H1 (cell line): ENCODE measurements at regions not wholly inside any gene's neighbourhood (a gene's known extent, or its start where the extent isn't known, plus 50 kb on each side); places are given as distances from the start of the nearest gene placed in this dataset.

Experiments used
- CTCF ChIA-PET: fragments of 300-600 bp; sonication (Branson Sonifier 250); formaldehyde crosslinking; loops from one replicate; lab custom pipeline; 2021; ENCODE audit not compliant: partially characterized antibody; lab: Charles Lee
- POLR2A ChIA-PET: fragments of 300-600 bp; sonication (Branson Sonifier 250); formaldehyde crosslinking; loops from one replicate; lab custom pipeline; 2021; ENCODE audit warnings: inconsistent platforms; ENCODE audit not compliant: partially characterized antibody; lab: Charles Lee
- DNase-seq, 2 experiments: peaks; one replicate each; pipeline versions ENCODE4 v3.0.0 to v3.0.0-alpha.2; 2010 to 2022; ENCODE audit warnings: low spot score in 2 of 2, low read depth in 1 of 2, mixed read lengths in 1 of 2
- FAIRE-seq: peaks from 2 replicates; lab custom pipeline; 2011; peaks lifted over from hg19 to GRCh38; lab: Jason Lieb, UNC
- H2AFZ ChIP-seq: 2 replicates; pipeline ENCODE4 v1.8.1; 2012; ENCODE audit warnings: low read length, inconsistent platforms
- H2AK5ac ChIP-seq: 2 replicates; pipeline ENCODE4 v1.6.1; 2013; ENCODE audit warnings: low read depth, low read length
- H2BK120ac ChIP-seq: replicated peaks from 2 replicates; pipeline ENCODE3; 2013; ENCODE audit warnings: low read depth, low read length, inconsistent platforms
- H2BK12ac ChIP-seq: 2 replicates; pipeline ENCODE4 v1.6.1; 2013; ENCODE audit warnings: low read depth, low read length
- H2BK15ac ChIP-seq: 2 replicates; pipeline ENCODE4 v1.6.1; 2013; ENCODE audit warnings: low read length
- H2BK20ac ChIP-seq: 2 replicates; pipeline ENCODE4 v1.6.1; 2013; ENCODE audit warnings: low read length
- H2BK5ac ChIP-seq: 2 replicates; pipeline ENCODE4 v1.6.1; 2013; ENCODE audit warnings: low read depth, low read length
- H3K14ac ChIP-seq: 2 replicates; pipeline ENCODE4 v1.6.1; 2013; ENCODE audit warnings: inconsistent platforms; ENCODE audit not compliant: insufficient read length
- H3K18ac ChIP-seq: 2 replicates; pipeline ENCODE4 v1.6.1; 2013; ENCODE audit warnings: low read length; ENCODE audit errors: extremely low read depth
- H3K23ac ChIP-seq: 2 replicates; pipeline ENCODE4 v1.6.1; 2013; ENCODE audit warnings: inconsistent platforms; ENCODE audit not compliant: insufficient read length
- H3K23me2 ChIP-seq: 2 replicates; pipeline ENCODE4 v1.6.1; 2013; ENCODE audit warnings: low read depth, low read length
- H3K27ac ChIP-seq: 2 replicates; pipeline ENCODE4 v1.6.1; 2011; ENCODE audit warnings: low read depth, low read length, inconsistent platforms
- H3K27me3 ChIP-seq, 4 experiments: replicated peaks in 1 of 4; 1 replicate in 1 of 4; 2 replicates in 3 of 4; pipeline versions ENCODE4 v1.6.1 to v1.8.1; 2011 to 2013; ENCODE audit warnings: low read length in 3 of 4, mild to moderate bottlenecking in 3 of 4, inconsistent platforms in 2 of 4, mixed read lengths in 2 of 4, moderate library complexity in 1 of 4; ENCODE audit not compliant: control insufficient read depth in 3 of 4, insufficient read depth in 3 of 4; ENCODE audit errors: extremely low read depth in 1 of 4
- H3K36me3 ChIP-seq, 4 experiments: 2 replicates each; pipeline versions ENCODE4 v1.6.1 to v1.8.1; 2011 to 2013; ENCODE audit warnings: mild to moderate bottlenecking in 4 of 4, low read length in 3 of 4, moderate library complexity in 2 of 4, control low read depth in 1 of 4, inconsistent platforms in 1 of 4; ENCODE audit not compliant: insufficient read depth in 4 of 4, control insufficient read depth in 2 of 4
- H3K4ac ChIP-seq: replicated peaks from 2 replicates; pipeline ENCODE3; 2013; ENCODE audit warnings: low read length, low read depth, mixed read lengths, inconsistent platforms; ENCODE audit not compliant: insufficient read length
- H3K4me1 ChIP-seq, 4 experiments: replicated peaks in 1 of 4; 1 replicate in 1 of 4; 2 replicates in 3 of 4; pipeline versions ENCODE4 v1.6.1 to v1.8.1; 2011 to 2013; ENCODE audit warnings: low read length in 3 of 4, inconsistent platforms in 2 of 4, mixed read lengths in 1 of 4; ENCODE audit not compliant: insufficient read depth in 4 of 4, control insufficient read depth in 3 of 4
- H3K4me2 ChIP-seq, 2 experiments: 2 replicates each; pipeline versions ENCODE4 v1.6.1 to v1.8.1; 2011 to 2013; ENCODE audit warnings: low read depth in 2 of 2, low read length in 2 of 2, control low read depth in 1 of 2, inconsistent platforms in 1 of 2, mild to moderate bottlenecking in 1 of 2; ENCODE audit not compliant: insufficient read depth in 1 of 2
- H3K4me3 ChIP-seq, 4 experiments: fragments of 200-600, 300-600 bp in 1 of 4; sonication (generic), shearing (Covaris generic), sonication (Bioruptor Twin) in 1 of 4; 2 replicates each; pipeline versions ENCODE4 v1.5.1 to v1.8.1; 2011 to 2016; ENCODE audit warnings: low read length in 4 of 4, low read depth in 3 of 4, control low read depth in 2 of 4, inconsistent platforms in 2 of 4, mild to moderate bottlenecking in 2 of 4, mixed read lengths in 1 of 4, moderate library complexity in 1 of 4; ENCODE audit not compliant: insufficient read depth in 2 of 4; ENCODE audit errors: extremely low read depth in 1 of 4
- H3K56ac ChIP-seq: replicated peaks from 2 replicates; pipeline ENCODE3; 2013; ENCODE audit warnings: low read depth, mild to moderate bottlenecking, mixed read lengths, low read length, inconsistent platforms; ENCODE audit not compliant: insufficient read length
- H3K79me1 ChIP-seq: 2 replicates; pipeline ENCODE4 v1.6.1; 2013; ENCODE audit warnings: low read depth, low read length, control low read depth
- H3K79me2 ChIP-seq, 2 experiments: 2 replicates each; pipeline versions ENCODE4 v1.6.1 to v1.8.1; 2012 to 2013; ENCODE audit warnings: low read length in 2 of 2, mild to moderate bottlenecking in 2 of 2, inconsistent platforms in 1 of 2; ENCODE audit not compliant: insufficient read depth in 2 of 2, control insufficient read depth in 1 of 2
- H3K9ac ChIP-seq, 4 experiments: replicated peaks in 1 of 4; 1 replicate in 1 of 4; 2 replicates in 3 of 4; pipeline versions ENCODE4 v1.6.1 to v1.8.1; 2011 to 2013; ENCODE audit warnings: low read depth in 3 of 4, low read length in 3 of 4, control low read depth in 2 of 4, mild to moderate bottlenecking in 2 of 4, moderate library complexity in 2 of 4, inconsistent platforms in 1 of 4; ENCODE audit errors: extremely low read depth in 1 of 4
- H3K9me3 ChIP-seq, 2 experiments: 2 replicates each; pipeline versions ENCODE4 v1.6.1 to v1.8.1; 2012 to 2013; ENCODE audit warnings: mild to moderate bottlenecking in 2 of 2, moderate library complexity in 2 of 2, control low read depth in 1 of 2, inconsistent platforms in 1 of 2, low read depth in 1 of 2, low read length in 1 of 2, mixed read lengths in 1 of 2; ENCODE audit not compliant: insufficient read depth in 2 of 2
- H4K20me1 ChIP-seq, 2 experiments: replicated peaks in 1 of 2; 2 replicates each; pipeline versions ENCODE3 to v1.8.1; 2011 to 2013; ENCODE audit warnings: inconsistent platforms in 2 of 2, low read length in 2 of 2, mild to moderate bottlenecking in 1 of 2; ENCODE audit not compliant: insufficient read depth in 2 of 2, control insufficient read depth in 1 of 2
- H4K5ac ChIP-seq: 2 replicates; pipeline ENCODE4 v1.6.1; 2013; ENCODE audit warnings: low read length, low read depth, mixed read lengths, inconsistent platforms; ENCODE audit not compliant: insufficient read length
- H4K8ac ChIP-seq: 2 replicates; pipeline ENCODE4 v1.8.0; 2013; ENCODE audit warnings: mild to moderate bottlenecking, moderate library complexity, low read length, inconsistent platforms; ENCODE audit not compliant: insufficient read depth; ENCODE audit errors: extremely low read depth
- H4K91ac ChIP-seq: replicated peaks from 2 replicates; pipeline ENCODE3; 2013; ENCODE audit warnings: low read length, mixed read lengths, inconsistent platforms; ENCODE audit not compliant: insufficient read length
- CHD2 ChIP-seq: IDR thresholded peaks from 2 replicates; pipeline ENCODE4 v1.6.1; 2012; ENCODE audit warnings: low read length, improper control_type of control experiment
- SRF ChIP-seq: IDR thresholded peaks from 2 replicates; pipeline ENCODE4 v1.6.1; 2011; ENCODE audit warnings: mild to moderate bottlenecking, low read depth, low read length, moderate library complexity
- WGBS, 2 experiments: shearing (Covaris generic) in 1 of 2; methylation state at CpG; one replicate each; pipeline versions ENCODE4 v1.1.6 to v1.1.7; 2013 to 2015; ENCODE audit warnings: low lambda C conversion rate in 2 of 2, mixed read lengths in 2 of 2, inconsistent platforms in 1 of 2, low coverage in 1 of 2, missing lambda C conversion rate in 1 of 2; ENCODE audit not compliant: insufficient replicate concordance in 2 of 2, insufficient coverage in 1 of 2, insufficient read length in 1 of 2; ENCODE audit errors: extremely low coverage in 1 of 2, missing lambda C conversion rate in 1 of 2; 5-methylcytosine and 5-hydroxymethylcytosine counted together

DNA sequence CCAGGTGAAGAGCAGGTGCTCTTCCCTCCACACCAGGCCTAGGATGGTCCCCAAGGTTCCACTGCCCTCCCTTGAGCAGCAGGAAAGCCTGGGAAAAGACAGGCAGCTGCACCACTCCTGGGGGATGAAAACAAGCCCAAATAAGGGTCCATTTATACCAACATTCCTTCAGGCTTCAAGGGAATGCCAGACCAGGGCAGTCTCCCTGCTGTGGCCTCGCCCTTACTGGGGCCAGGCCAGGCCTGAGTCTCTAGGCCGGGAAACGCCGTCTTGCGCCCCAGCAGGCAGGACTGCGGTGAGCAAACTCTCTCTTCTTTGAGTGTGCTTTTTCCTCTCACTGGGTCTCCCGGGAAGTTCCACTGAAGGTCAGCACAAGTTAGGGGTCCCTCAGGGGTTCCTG lies 443.5 kb downstream of the SOX6 start:
- H3K56ac ChIP-seq: no peak overlapping the region
- no peak for FAIRE-seq

More for the DNA sequence above, 443.5 kb downstream of the SOX6 start:
- H2BK5ac ChIP-seq: no peak overlapping the region
- no peak overlapping the region for H3K4me3 ChIP-seq
- POLR2A ChIA-PET: interaction anchor here (1.1 kb wide), 1 partner anchor 11 kb away, joined by 3 read pairs; no protein-coding TSS in a partner anchor
- no peak for DNase-seq
- H4K5ac ChIP-seq: no peak overlapping the region
- WGBS, 2 experiments: 89% methylated on average over 6 of the region's 7 CpGs; no CpG with 5 or more reads in 1 of the 2 experiments
- CTCF ChIA-PET: interaction anchor here (0.6 to 3.8 kb wide), 11 partner anchors 8 to 798 kb away, joined by 3 to 16 read pairs (median 3); no protein-coding TSS in a partner anchor
- no peak overlapping the region for H2BK20ac ChIP-seq
- H2AK5ac ChIP-seq: no peak overlapping the region
- H4K91ac ChIP-seq: no peak overlapping the region
- no peaks in the 10 kb centered on the region for H3K36me3 ChIP-seq
- H3K4me1 ChIP-seq: no peaks in the 10 kb centered on the region
- H4K8ac ChIP-seq: no peak overlapping the region
- H3K79me2 ChIP-seq: no peaks in the 10 kb centered on the region
- no peak overlapping the region for H2BK120ac ChIP-seq
- no peak overlapping the region for H3K23ac ChIP-seq
- H3K9ac ChIP-seq: no peak overlapping the region
- H2BK12ac ChIP-seq: no peak overlapping the region
- H3K14ac ChIP-seq: no peak overlapping the region
- H3K27ac ChIP-seq: no peak overlapping the region
- H2BK15ac ChIP-seq: no peak overlapping the region
- H3K9me3 ChIP-seq: no peaks in the 10 kb centered on the region
- no peak overlapping the region for H3K18ac ChIP-seq
- no peaks in the 10 kb centered on the region for H4K20me1 ChIP-seq
- H3K23me2 ChIP-seq: no peaks in the 10 kb centered on the region
- no peak overlapping the region for H3K4me2 ChIP-seq
- H3K27me3 ChIP-seq: no peaks in the 10 kb centered on the region; a peak in 1 of 7 replicates
- H3K79me1 ChIP-seq: no peaks in the 10 kb centered on the region
- no peak overlapping the region for H3K4ac ChIP-seq
- no peak overlapping the region for H2AFZ ChIP-seq
- TF ChIP-seq CHD2: no peak
- TF ChIP-seq SRF: peak; percentile 60; the same call in 1 of the 2 replicates
